ENCODE measurements at regions not wholly inside any gene's neighbourhood (a gene's known extent, or its start where the extent isn't known, plus 50 kb on each side); places are given as distances from the start of the nearest gene placed in this dataset.

DNA sequence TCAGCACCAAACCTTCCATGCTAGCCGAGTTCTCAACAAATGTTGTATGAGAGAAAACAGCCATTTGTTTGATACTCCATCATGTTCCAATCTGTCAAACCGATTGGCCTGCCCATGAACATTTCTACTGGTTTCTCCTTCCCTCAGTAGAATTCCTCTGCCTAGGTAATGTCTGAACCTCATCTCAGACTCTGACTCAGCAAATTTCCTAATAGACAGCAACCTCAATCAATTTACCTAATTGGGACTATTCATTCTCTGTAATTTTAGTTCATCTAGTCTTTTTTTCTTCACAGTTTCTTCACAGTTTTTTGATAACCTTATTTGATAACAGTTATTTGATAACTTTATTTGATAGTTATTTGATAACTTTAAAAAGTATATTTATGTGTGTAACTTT, 585.1 kb downstream of the DNAJB9 start:
- TF ChIP-seq, protein P1, sequence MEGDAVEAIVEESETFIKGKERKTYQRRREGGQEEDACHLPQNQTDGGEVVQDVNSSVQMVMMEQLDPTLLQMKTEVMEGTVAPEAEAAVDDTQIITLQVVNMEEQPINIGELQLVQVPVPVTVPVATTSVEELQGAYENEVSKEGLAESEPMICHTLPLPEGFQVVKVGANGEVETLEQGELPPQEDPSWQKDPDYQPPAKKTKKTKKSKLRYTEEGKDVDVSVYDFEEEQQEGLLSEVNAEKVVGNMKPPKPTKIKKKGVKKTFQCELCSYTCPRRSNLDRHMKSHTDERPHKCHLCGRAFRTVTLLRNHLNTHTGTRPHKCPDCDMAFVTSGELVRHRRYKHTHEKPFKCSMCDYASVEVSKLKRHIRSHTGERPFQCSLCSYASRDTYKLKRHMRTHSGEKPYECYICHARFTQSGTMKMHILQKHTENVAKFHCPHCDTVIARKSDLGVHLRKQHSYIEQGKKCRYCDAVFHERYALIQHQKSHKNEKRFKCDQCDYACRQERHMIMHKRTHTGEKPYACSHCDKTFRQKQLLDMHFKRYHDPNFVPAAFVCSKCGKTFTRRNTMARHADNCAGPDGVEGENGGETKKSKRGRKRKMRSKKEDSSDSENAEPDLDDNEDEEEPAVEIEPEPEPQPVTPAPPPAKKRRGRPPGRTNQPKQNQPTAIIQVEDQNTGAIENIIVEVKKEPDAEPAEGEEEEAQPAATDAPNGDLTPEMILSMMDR (IDR thresholded peaks at IDR 0.05 in 2 of 3, conservative IDR thresholded peaks at IDR 0.05 in 1 of 3; ENCODE audit: control insufficient read depth in 2 of 3, extremely low read depth in 1 of 3, insufficient read depth in 1 of 3, low read depth in 3 of 3, low read length in 3 of 3): no peak
- TF ChIP-seq, protein P2, sequence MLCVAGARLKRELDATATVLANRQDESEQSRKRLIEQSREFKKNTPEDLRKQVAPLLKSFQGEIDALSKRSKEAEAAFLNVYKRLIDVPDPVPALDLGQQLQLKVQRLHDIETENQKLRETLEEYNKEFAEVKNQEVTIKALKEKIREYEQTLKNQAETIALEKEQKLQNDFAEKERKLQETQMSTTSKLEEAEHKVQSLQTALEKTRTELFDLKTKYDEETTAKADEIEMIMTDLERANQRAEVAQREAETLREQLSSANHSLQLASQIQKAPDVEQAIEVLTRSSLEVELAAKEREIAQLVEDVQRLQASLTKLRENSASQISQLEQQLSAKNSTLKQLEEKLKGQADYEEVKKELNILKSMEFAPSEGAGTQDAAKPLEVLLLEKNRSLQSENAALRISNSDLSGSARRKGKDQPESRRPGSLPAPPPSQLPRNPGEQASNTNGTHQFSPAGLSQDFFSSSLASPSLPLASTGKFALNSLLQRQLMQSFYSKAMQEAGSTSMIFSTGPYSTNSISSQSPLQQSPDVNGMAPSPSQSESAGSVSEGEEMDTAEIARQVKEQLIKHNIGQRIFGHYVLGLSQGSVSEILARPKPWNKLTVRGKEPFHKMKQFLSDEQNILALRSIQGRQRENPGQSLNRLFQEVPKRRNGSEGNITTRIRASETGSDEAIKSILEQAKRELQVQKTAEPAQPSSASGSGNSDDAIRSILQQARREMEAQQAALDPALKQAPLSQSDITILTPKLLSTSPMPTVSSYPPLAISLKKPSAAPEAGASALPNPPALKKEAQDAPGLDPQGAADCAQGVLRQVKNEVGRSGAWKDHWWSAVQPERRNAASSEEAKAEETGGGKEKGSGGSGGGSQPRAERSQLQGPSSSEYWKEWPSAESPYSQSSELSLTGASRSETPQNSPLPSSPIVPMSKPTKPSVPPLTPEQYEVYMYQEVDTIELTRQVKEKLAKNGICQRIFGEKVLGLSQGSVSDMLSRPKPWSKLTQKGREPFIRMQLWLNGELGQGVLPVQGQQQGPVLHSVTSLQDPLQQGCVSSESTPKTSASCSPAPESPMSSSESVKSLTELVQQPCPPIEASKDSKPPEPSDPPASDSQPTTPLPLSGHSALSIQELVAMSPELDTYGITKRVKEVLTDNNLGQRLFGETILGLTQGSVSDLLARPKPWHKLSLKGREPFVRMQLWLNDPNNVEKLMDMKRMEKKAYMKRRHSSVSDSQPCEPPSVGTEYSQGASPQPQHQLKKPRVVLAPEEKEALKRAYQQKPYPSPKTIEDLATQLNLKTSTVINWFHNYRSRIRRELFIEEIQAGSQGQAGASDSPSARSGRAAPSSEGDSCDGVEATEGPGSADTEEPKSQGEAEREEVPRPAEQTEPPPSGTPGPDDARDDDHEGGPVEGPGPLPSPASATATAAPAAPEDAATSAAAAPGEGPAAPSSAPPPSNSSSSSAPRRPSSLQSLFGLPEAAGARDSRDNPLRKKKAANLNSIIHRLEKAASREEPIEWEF (IDR thresholded peaks at IDR 0.05; ENCODE audit: insufficient replicate concordance, low read depth, low read length): no peak
- no peak for TF ChIP-seq KDM1A (IDR thresholded peaks at IDR 0.05; ENCODE audit: borderline replicate concordance)
